ENCODE measurements at regions not wholly inside any gene's neighbourhood (a gene's known extent, or its start where the extent isn't known, plus 50 kb on each side); places are given as distances from the start of the nearest gene placed in this dataset.
"Not testable (repeated sequence)": the region's sequence is repeated elsewhere in the genome, so short reads cannot be mapped to it uniquely, and the experiment has no call there.

- H3K27me3 ChIP-seq (replicated peaks in 1 of 4; ENCODE audit: control insufficient read depth in 3 of 4, extremely low read depth in 1 of 4, insufficient read depth in 3 of 4, low read length in 3 of 4); H3K79me2 ChIP-seq (ENCODE audit: control insufficient read depth in 1 of 2, insufficient read depth in 2 of 2, low read length in 2 of 2); FAIRE-seq; H3K9me3 ChIP-seq (ENCODE audit: insufficient read depth in 2 of 2, low read depth in 1 of 2, low read length in 1 of 2); H3K4me1 ChIP-seq (replicated peaks in 1 of 4; ENCODE audit: control insufficient read depth in 3 of 4, insufficient read depth in 4 of 4, low read length in 3 of 4); H4K8ac ChIP-seq (ENCODE audit: extremely low read depth, insufficient read depth, low read length); H4K20me1 ChIP-seq (replicated peaks in 1 of 2; ENCODE audit: control insufficient read depth in 1 of 2, insufficient read depth in 2 of 2, low read length in 2 of 2); H2BK15ac ChIP-seq (ENCODE audit: low read length); H3K14ac ChIP-seq (ENCODE audit: insufficient read length); H4K91ac ChIP-seq (replicated peaks; ENCODE audit: insufficient read length, low read length); H2BK5ac ChIP-seq (ENCODE audit: low read depth, low read length); H3K23me2 ChIP-seq (ENCODE audit: low read depth, low read length); CTCF ChIA-PET (ENCODE audit: partially characterized antibody); H3K9ac ChIP-seq (replicated peaks in 1 of 4; ENCODE audit: extremely low read depth in 1 of 4, low read depth in 3 of 4, low read length in 3 of 4); H3K18ac ChIP-seq (ENCODE audit: extremely low read depth, low read length); H3K23ac ChIP-seq (ENCODE audit: insufficient read length); H2BK12ac ChIP-seq (ENCODE audit: low read depth, low read length); H3K79me1 ChIP-seq (ENCODE audit: low read depth, low read length); H3K36me3 ChIP-seq (ENCODE audit: control insufficient read depth in 2 of 4, insufficient read depth in 4 of 4, low read length in 3 of 4); DNase-seq (ENCODE audit: low read depth in 1 of 2, low spot score in 2 of 2); H2BK20ac ChIP-seq (ENCODE audit: low read length); H4K5ac ChIP-seq (ENCODE audit: insufficient read length, low read depth, low read length); H3K56ac ChIP-seq (replicated peaks; ENCODE audit: insufficient read length, low read depth, low read length); H3K27ac ChIP-seq (ENCODE audit: low read depth, low read length); H3K4ac ChIP-seq (replicated peaks; ENCODE audit: insufficient read length, low read depth, low read length); POLR2A ChIA-PET (ENCODE audit: partially characterized antibody); H2BK120ac ChIP-seq (replicated peaks; ENCODE audit: low read depth, low read length); H2AFZ ChIP-seq (ENCODE audit: low read length); H3K4me2 ChIP-seq (ENCODE audit: insufficient read depth in 1 of 2, low read depth in 2 of 2, low read length in 2 of 2); H2AK5ac ChIP-seq (ENCODE audit: low read depth, low read length); H3K4me3 ChIP-seq (ENCODE audit: extremely low read depth in 1 of 4, insufficient read depth in 2 of 4, low read depth in 3 of 4, low read length in 4 of 4): not testable (repeated sequence)
- 67% methylated on average over 2 of the region's 2 CpGs; no CpG with 5 or more reads in 1 of the 2 experiments for WGBS, 2 experiments (ENCODE audit: extremely low coverage in 1 of 2, insufficient coverage in 1 of 2, insufficient read length in 1 of 2, insufficient replicate concordance in 2 of 2, low coverage in 1 of 2, low lambda C conversion rate in 2 of 2, missing lambda C conversion rate in 1 of 2)
These were observed 800.0 kb downstream of the TENT5A start for GRCh38 chr6:80952479-80952878.

Data from H1 (cell line).